Panc1 (cell line): ENCODE measurements at regions not wholly inside any gene's neighbourhood (a gene's known extent, or its start where the extent isn't known, plus 50 kb on each side); places are given as distances from the start of the nearest gene placed in this dataset.
"Not testable (repeated sequence)": the region's sequence is repeated elsewhere in the genome, so short reads cannot be mapped to it uniquely, and the experiment has no call there.

Experiments
- ATAC-seq: fragments of 200-7000 bp; cut with Tn5 transposase; 2 replicates; pipeline ENCODE4 v1.9.1; 2020; ENCODE audit warnings: mild to moderate bottlenecking, moderate library complexity
- BruUV-seq: library from RNA; stranded (reverse); fragments of 400-500 nt; replicated peaks from 2 replicates; lab custom pipeline; 2021; lab: Mats Ljungman, UMichigan
- CTCF ChIA-PET: fragments of 300-600 bp; sonication (Branson Sonifier 250); formaldehyde crosslinking; loops from one replicate; lab custom pipeline; 2022; ENCODE audit warnings: antibody characterized with exemption; lab: Charles Lee
- POLR2A ChIA-PET: fragments of 300-600 bp; sonication (Branson Sonifier 250); formaldehyde crosslinking; loops from one replicate; lab custom pipeline; 2022; ENCODE audit warnings: antibody characterized with exemption; lab: Charles Lee
- DNase-seq: peaks from one replicate; pipeline ENCODE4 v3.0.0-alpha.2; 2010; ENCODE audit warnings: low read depth, low spot score
- H3K27ac ChIP-seq: 2 replicates; pipeline ENCODE4 v1.5.1; 2011; ENCODE audit warnings: mild to moderate bottlenecking, low read length, inconsistent platforms
- H3K27me3 ChIP-seq: fragments of 200-500 bp; sonication (Bioruptor generic); 2 replicates; pipeline ENCODE4 v1.6.0; 2014; ENCODE audit warnings: low read length, inconsistent platforms; ENCODE audit not compliant: control insufficient read depth, insufficient read depth
- H3K36me3 ChIP-seq: fragments of 200-500 bp; sonication (Bioruptor generic); 2 replicates; pipeline ENCODE4 v1.5.1; 2014; ENCODE audit warnings: inconsistent platforms, mild to moderate bottlenecking, low read length, moderate library complexity; ENCODE audit not compliant: control insufficient read depth, insufficient read depth
- H3K4me1 ChIP-seq: 2 replicates; pipeline ENCODE4 v1.5.1; 2011; ENCODE audit warnings: inconsistent platforms, mild to moderate bottlenecking, low read length, moderate library complexity; ENCODE audit not compliant: control insufficient read depth, insufficient read depth
- H3K4me3 ChIP-seq, 2 experiments: 2 replicates each; pipeline ENCODE4 v1.5.1; 2011 to 2012; ENCODE audit warnings: low read depth in 2 of 2, low read length in 2 of 2, mild to moderate bottlenecking in 2 of 2, inconsistent platforms in 1 of 2, moderate library complexity in 1 of 2
- H3K9me3 ChIP-seq: fragments of 200-500 bp; sonication (Bioruptor generic); 2 replicates; pipeline ENCODE4 v1.5.1; 2014; ENCODE audit warnings: low read depth, mild to moderate bottlenecking, inconsistent platforms, low read length, moderate library complexity; ENCODE audit not compliant: control insufficient read depth, insufficient read depth
- CTCF ChIP-seq: fragments of 450-650 bp; IDR thresholded peaks from 2 replicates; pipeline ENCODE4 v1.5.1; 2017; ENCODE audit warnings: mild to moderate bottlenecking
- POLR2AphosphoS5 ChIP-seq: IDR thresholded peaks from 2 replicates; pipeline ENCODE4 v1.6.1; 2012; ENCODE audit warnings: mild to moderate bottlenecking, low read depth, low read length, moderate library complexity
- SIN3A ChIP-seq: IDR thresholded peaks from 2 replicates; pipeline ENCODE4 v1.6.1; 2012; ENCODE audit warnings: low read depth, mild to moderate bottlenecking, low read length, moderate library complexity, borderline replicate concordance; ENCODE audit not compliant: insufficient read depth
- TCF7L2 ChIP-seq: IDR thresholded peaks from 2 replicates; pipeline ENCODE4 v1.6.1; 2011; ENCODE audit warnings: mild to moderate bottlenecking, low read depth, low read length, inconsistent platforms
- in situ Hi-C: cut with HindIII; loops from 2 replicates; pipeline ENCODE4 v1.10.0; 2016; ENCODE audit warnings: low sequenced_read_pairs, low pct_unique_long_range_greater_than_20kb
- intact Hi-C: fragments of 100-400 bp; cut with micrococcal nuclease; formaldehyde crosslinking; loops from one replicate; pipeline ENCODE4 v1.10.0; 2022; ENCODE audit not compliant: unreplicated experiment
- TF ChIP-seq, protein P1 (sequence below), 2 experiments: IDR thresholded peaks; 2 replicates each; pipeline ENCODE4 v1.6.1; 2011 to 2012; ENCODE audit warnings: low read depth in 2 of 2, control low read depth in 1 of 2, low read length in 1 of 2, mild to moderate bottlenecking in 1 of 2, moderate library complexity in 1 of 2; ENCODE audit not compliant: insufficient read depth in 1 of 2

DNA sequence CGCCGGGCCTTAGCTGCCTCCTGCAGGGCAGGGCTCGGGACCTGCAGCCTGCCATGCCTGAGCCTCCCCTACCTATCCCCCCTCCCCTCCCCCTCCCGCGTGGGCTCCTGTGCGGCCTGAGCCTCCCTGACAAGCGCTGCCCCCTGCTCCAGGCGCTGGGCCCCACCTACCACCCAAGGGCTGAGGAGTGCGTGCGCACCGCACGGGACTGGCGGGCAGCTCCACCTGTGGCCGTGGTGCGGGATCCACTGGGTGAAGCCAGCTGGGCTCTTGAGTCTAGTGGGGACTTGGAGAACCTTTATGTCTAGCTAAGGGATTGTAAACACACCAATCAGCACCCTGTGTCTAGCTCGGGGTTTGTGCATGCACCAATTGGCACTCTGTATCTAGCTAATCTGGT, 554.6 kb upstream of the ACTRT1 start:
- H3K9me3 ChIP-seq, H3K4me3 ChIP-seq, H3K27ac ChIP-seq, intact Hi-C loops, POLR2A ChIA-PET, BruUV-seq, H3K36me3 ChIP-seq, H3K27me3 ChIP-seq, DNase-seq, in situ Hi-C loops, H3K4me1 ChIP-seq, CTCF ChIA-PET, ATAC-seq: not testable (repeated sequence)

DNA sequence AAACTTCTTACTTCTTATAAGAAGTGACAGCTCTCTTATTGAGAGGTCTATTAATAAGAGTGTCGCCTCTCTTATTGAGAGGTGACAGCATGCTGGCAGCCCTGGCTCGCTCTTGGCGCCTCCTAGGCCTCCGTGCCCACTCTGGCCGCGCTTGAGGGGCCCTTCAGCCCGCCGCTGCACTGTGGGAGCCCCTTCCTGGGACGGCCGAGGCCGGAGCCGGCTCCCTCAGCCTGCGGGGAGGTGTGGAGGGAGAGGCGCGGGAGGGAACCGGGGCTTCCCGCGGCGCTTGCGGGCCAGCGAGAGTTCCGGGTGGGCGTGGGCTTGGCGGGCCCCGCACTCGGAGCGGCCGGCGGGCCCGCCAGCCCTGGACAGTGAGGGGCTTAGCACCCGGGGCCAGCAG, 554.2 kb upstream of the ACTRT1 start:
- CTCF ChIA-PET, H3K36me3 ChIP-seq, POLR2A ChIA-PET, DNase-seq, H3K27ac ChIP-seq, H3K27me3 ChIP-seq, BruUV-seq, H3K9me3 ChIP-seq, H3K4me1 ChIP-seq, in situ Hi-C loops, intact Hi-C loops, H3K4me3 ChIP-seq, ATAC-seq: not testable (repeated sequence)

GRCh38 chrX:128601706-128602105, 549.5 kb upstream of the ACTRT1 start:
- no peaks in the 10 kb centered on the region for H3K9me3 ChIP-seq
- no peak for ATAC-seq
- POLR2A ChIA-PET = no interaction called here
- no peaks in the 10 kb centered on the region for H3K4me1 ChIP-seq
- TF ChIP-seq POLR2AphosphoS5 (no peak), TCF7L2 (no peak), SIN3A (no peak), CTCF (no peak)
- TF ChIP-seq, protein P1, sequence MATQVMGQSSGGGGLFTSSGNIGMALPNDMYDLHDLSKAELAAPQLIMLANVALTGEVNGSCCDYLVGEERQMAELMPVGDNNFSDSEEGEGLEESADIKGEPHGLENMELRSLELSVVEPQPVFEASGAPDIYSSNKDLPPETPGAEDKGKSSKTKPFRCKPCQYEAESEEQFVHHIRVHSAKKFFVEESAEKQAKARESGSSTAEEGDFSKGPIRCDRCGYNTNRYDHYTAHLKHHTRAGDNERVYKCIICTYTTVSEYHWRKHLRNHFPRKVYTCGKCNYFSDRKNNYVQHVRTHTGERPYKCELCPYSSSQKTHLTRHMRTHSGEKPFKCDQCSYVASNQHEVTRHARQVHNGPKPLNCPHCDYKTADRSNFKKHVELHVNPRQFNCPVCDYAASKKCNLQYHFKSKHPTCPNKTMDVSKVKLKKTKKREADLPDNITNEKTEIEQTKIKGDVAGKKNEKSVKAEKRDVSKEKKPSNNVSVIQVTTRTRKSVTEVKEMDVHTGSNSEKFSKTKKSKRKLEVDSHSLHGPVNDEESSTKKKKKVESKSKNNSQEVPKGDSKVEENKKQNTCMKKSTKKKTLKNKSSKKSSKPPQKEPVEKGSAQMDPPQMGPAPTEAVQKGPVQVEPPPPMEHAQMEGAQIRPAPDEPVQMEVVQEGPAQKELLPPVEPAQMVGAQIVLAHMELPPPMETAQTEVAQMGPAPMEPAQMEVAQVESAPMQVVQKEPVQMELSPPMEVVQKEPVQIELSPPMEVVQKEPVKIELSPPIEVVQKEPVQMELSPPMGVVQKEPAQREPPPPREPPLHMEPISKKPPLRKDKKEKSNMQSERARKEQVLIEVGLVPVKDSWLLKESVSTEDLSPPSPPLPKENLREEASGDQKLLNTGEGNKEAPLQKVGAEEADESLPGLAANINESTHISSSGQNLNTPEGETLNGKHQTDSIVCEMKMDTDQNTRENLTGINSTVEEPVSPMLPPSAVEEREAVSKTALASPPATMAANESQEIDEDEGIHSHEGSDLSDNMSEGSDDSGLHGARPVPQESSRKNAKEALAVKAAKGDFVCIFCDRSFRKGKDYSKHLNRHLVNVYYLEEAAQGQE (IDR thresholded peaks at IDR 0.05; ENCODE audit: insufficient read depth in 1 of 2, low read depth in 2 of 2, low read length in 1 of 2) = no peak
- H3K4me3 ChIP-seq = no peak overlapping the region
- no TSS peak for BruUV-seq
- in situ Hi-C loops = no loop called here
- H3K27ac ChIP-seq = no peak overlapping the region
- no peaks in the 10 kb centered on the region for H3K27me3 ChIP-seq
- intact Hi-C loops = no loop called here
- no peaks in the 10 kb centered on the region for H3K36me3 ChIP-seq
- CTCF ChIA-PET = no interaction called here
- DNase-seq = no peak
